Spleen (tissue), 11 donors: ENCODE measurements at regions not wholly inside any gene's neighbourhood (a gene's known extent, or its start where the extent isn't known, plus 50 kb on each side); places are given as distances from the start of the nearest gene placed in this dataset.

Experiments used
- DNase-seq: peaks from one replicate; pipeline ENCODE4 v3.0.0-alpha.2; 2020
- H3K27ac ChIP-seq, 8 donors: fragments of 200-600 bp; sonication (generic) in 7 of 8; 1 replicate in 4 of 8; 2 replicates in 4 of 8; pipeline versions ENCODE4 v1.5.0 to v1.8.0; 2016 to 2021; ENCODE audit warnings: inconsistent platforms in 4 of 8, mild to moderate bottlenecking in 4 of 8, moderate library complexity in 1 of 8
- H3K27me3 ChIP-seq, 7 donors: fragments of 200-600 bp; sonication (generic) in 6 of 7; replicated peaks in 1 of 7; 1 replicate in 4 of 7; 2 replicates in 3 of 7; pipeline versions ENCODE4 v1.5.0 to v1.8.0; 2016 to 2021; ENCODE audit warnings: inconsistent platforms in 3 of 7, mild to moderate bottlenecking in 1 of 7
- H3K36me3 ChIP-seq, 6 donors: fragments of 200-600 bp; sonication (generic) in 5 of 6; 1 replicate in 4 of 6; 2 replicates in 2 of 6; pipeline versions ENCODE4 v1.5.0 to v1.8.0; 2016 to 2021; ENCODE audit warnings: inconsistent platforms in 2 of 6
- H3K4me1 ChIP-seq, 6 donors: fragments of 200-600 bp; sonication (generic) in 5 of 6; 1 replicate in 3 of 6; 2 replicates in 3 of 6; pipeline versions ENCODE4 v1.5.0 to v1.8.0; 2016 to 2021; ENCODE audit warnings: inconsistent platforms in 3 of 6
- H3K4me3 ChIP-seq, 8 donors: fragments of 200-600 bp; sonication (generic) in 7 of 8; 1 replicate in 4 of 8; 2 replicates in 4 of 8; pipeline versions ENCODE4 v1.5.0 to v1.8.0; 2016 to 2021; ENCODE audit warnings: inconsistent platforms in 4 of 8, mild to moderate bottlenecking in 4 of 8, moderate library complexity in 2 of 8
- H3K9me3 ChIP-seq, 8 donors: fragments of 200-600 bp; sonication (generic) in 7 of 8; 1 replicate in 4 of 8; 2 replicates in 4 of 8; pipeline versions ENCODE4 v1.5.0 to v1.8.0; 2016 to 2021; ENCODE audit warnings: inconsistent platforms in 4 of 8
- POLR2A ChIP-seq, 3 donors: fragments of 450-650 bp; IDR thresholded peaks; one replicate each; pipeline ENCODE4 v1.5.1; 2017; ENCODE audit warnings: antibody characterized with exemption in 3 of 3, mild to moderate bottlenecking in 1 of 3
- POLR2AphosphoS5 ChIP-seq, 3 donors: sonication (generic); formaldehyde crosslinking; IDR thresholded peaks; one replicate each; pipeline ENCODE4 v1.5.1; 2017; ENCODE audit warnings: antibody characterized with exemption in 3 of 3
- WGBS, 5 donors: extraction: QIAGEN DNeasy Blood & Tissue Kit in 3 of 5; methylation state at CpG; one replicate each; pipeline versions ENCODE4 v1.1.5 to v1.1.7; 2013 to 2018; 5-methylcytosine and 5-hydroxymethylcytosine counted together
- intact Hi-C: fragments of 100-400 bp; cut with DNase I; formaldehyde crosslinking; loops from one replicate; pipeline ENCODE4 v1.15.0; 2023; ENCODE audit warnings: low total_unique reads
- TF ChIP-seq, protein P1 (sequence below), 11 experiments: fragments of 200-600 bp in 7 of 11; fragments of 450-650 bp in 4 of 11; sonication (generic) in 4 of 11; IDR thresholded peaks in 8 of 11; conservative IDR thresholded peaks in 3 of 11; 1 replicate in 7 of 11; 2 replicates in 4 of 11; pipeline versions ENCODE4 v1.4.0 to v1.8.0; 2016 to 2021; ENCODE audit warnings: antibody characterized with exemption in 11 of 11, inconsistent platforms in 4 of 11, mild to moderate bottlenecking in 1 of 11
- donor health status: healthy with polysubstance abuse.
- donor health status: DM: no; HTN: no; CAD: no; lungs with moderate emphysema.
- donor health status: DM: no; HTN: no; CAD: no.
- donor health status: Bipolar disorder and iron deficiency.
- donor health status: healthy.
- donor health status: DM: no; HTN: no; CAD: no.
- donor health status: DM: yes; HTN: yes; CAD: no.

DNA sequence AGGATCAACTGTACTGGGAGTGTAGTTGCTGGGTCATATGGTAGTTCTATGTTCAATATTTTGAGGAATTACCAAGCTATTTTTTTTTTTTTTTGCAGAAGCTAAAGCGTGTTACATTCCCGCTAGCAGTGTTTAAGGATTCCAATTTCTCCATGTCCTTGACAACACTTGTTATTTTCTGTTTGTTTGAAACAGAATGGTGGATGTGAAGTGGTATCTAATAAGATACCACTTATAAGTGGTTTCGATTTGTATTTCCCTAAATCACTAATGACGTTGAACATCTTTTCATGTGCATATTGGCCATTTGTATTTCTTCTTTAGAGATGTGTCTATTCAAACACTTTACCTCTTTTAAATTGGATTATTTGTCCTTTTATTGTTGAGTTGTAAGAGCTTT, 112.2 kb downstream of the DISP1 start:
- no peaks in the 10 kb centered on the region for H3K27me3 ChIP-seq
- TF ChIP-seq POLR2A (IDR thresholded peaks at IDR 0.05) = no peak
- TF ChIP-seq, protein P1, sequence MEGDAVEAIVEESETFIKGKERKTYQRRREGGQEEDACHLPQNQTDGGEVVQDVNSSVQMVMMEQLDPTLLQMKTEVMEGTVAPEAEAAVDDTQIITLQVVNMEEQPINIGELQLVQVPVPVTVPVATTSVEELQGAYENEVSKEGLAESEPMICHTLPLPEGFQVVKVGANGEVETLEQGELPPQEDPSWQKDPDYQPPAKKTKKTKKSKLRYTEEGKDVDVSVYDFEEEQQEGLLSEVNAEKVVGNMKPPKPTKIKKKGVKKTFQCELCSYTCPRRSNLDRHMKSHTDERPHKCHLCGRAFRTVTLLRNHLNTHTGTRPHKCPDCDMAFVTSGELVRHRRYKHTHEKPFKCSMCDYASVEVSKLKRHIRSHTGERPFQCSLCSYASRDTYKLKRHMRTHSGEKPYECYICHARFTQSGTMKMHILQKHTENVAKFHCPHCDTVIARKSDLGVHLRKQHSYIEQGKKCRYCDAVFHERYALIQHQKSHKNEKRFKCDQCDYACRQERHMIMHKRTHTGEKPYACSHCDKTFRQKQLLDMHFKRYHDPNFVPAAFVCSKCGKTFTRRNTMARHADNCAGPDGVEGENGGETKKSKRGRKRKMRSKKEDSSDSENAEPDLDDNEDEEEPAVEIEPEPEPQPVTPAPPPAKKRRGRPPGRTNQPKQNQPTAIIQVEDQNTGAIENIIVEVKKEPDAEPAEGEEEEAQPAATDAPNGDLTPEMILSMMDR (IDR thresholded peaks at IDR 0.05 in 8 of 11, conservative IDR thresholded peaks at IDR 0.05 in 3 of 11) = no peak
- no peak for TF ChIP-seq POLR2AphosphoS5 (IDR thresholded peaks at IDR 0.05)
- H3K4me3 ChIP-seq = no peak overlapping the region
- H3K4me1 ChIP-seq = peaks cover 0 to 41% (median 10%) of the 10 kb centered on the region in 6 donors
- H3K9me3 ChIP-seq = no peaks in the 10 kb centered on the region
- intact Hi-C loops = no loop called here
- no peaks in the 10 kb centered on the region for H3K36me3 ChIP-seq
- H3K27ac ChIP-seq = no peak overlapping the region
- 88 to 99% (median 92%) methylated on average over 4 of the region's 4 CpGs for WGBS, 5 donors
- DNase-seq = no peak

DNA sequence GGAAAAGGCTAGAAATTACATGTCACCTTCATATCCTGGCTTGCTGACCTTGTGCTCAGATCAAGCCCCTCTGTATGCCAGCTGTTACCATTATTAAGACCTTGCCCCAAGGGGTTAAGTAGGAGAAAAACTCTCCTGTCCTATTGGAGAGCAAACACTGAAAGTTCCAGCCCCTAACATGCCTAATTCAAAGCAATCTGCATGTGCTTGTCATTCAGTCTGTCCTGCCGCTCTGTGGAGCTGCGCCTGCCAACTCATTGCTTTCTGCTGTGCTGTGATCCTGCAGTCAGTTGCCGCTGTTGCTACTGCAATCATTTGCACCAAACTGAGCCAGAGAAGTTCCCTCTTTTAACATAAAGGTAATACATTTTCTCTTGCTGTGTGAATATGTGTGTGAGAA, 113.4 kb downstream of the DISP1 start:
- H3K27me3 ChIP-seq = no peaks in the 10 kb centered on the region
- TF ChIP-seq, protein P1 (IDR thresholded peaks at IDR 0.05 in 8 of 11, conservative IDR thresholded peaks at IDR 0.05 in 3 of 11) = no peak
- TF ChIP-seq POLR2AphosphoS5 (IDR thresholded peaks at IDR 0.05) (peak in 2 of 3 donors; percentile 81 to 89), POLR2A (IDR thresholded peaks at IDR 0.05) (peak in 1 of 3 donors; percentile 89)

DNA sequence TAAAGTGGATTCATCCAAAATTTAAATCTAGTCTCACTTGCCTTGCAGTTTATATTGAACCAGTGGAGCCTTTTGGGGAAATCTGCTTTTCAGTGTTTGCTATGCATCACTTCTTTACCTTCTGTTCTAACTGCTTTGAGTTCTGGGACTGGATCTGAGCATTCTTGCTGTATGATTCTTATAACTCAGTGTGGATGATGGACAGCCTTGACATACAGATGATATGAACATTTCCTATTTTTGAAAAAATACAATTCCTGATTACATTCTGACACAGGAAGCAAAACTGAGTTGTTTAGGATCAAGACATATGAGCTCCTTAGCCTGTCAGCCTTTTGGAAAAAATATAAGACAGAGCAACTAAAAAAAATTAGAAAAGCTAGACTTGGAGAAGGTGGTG, 115.2 kb downstream of the DISP1 start:
- Histone ChIP-seq H3K36me3 (no peaks in the 10 kb centered on the region), H3K4me3 (peak overlapping the region in 1 of 8 donors; percentile 56), H3K9me3 (no peaks in the 10 kb centered on the region), H3K27me3 (no peaks in the 10 kb centered on the region), H3K27ac (peak overlapping the region in 1 of 8 donors; percentile 21), H3K4me1 (peaks cover 0 to 27% (median 7%) of the 10 kb centered on the region in 6 donors)
- TF ChIP-seq POLR2AphosphoS5 (IDR thresholded peaks at IDR 0.05) (no peak), POLR2A (IDR thresholded peaks at IDR 0.05) (no peak)
- TF ChIP-seq, protein P1 (IDR thresholded peaks at IDR 0.05 in 8 of 11, conservative IDR thresholded peaks at IDR 0.05 in 3 of 11) = no peak
- intact Hi-C loops = no loop called here
- no peak for DNase-seq

More for the DNA sequence above, 113.4 kb downstream of the DISP1 start:
- Histone ChIP-seq H3K36me3 (no peaks in the 10 kb centered on the region), H3K9me3 (no peaks in the 10 kb centered on the region), H3K27ac (peak overlapping the region in 6 of 8 donors; percentile 1 to 57 (median 20)), H3K4me3 (peak overlapping the region in 5 of 8 donors; percentile 10 to 56 (median 20)), H3K4me1 (peaks cover 0 to 41% (median 10%) of the 10 kb centered on the region in 6 donors)
- peak; percentile 76 for DNase-seq
- intact Hi-C loops = no loop called here
- 45 to 83% (median 69%) methylated on average over 3 of the region's 3 CpGs for WGBS, 5 donors

DNA sequence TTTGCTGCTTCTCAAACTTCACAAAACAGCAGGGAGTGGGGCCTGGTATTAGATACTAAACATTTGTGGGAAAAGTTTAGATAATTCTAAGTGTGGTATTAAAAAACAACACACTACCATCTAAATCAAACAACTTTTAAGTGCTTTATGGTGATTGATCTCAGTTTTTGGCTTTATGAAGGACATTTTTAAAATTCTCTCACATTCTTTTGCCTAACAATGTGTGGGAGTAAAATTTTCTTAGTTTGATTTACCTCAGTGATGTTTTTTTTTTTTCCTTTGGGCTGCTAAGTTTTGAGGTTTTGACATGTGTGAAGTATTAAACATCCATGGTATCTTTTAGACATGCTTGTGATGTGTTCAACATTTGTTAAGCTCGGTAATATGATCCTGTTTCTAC, 116.2 kb downstream of the DISP1 start:
- H3K36me3 ChIP-seq = no peaks in the 10 kb centered on the region
- H3K9me3 ChIP-seq = no peaks in the 10 kb centered on the region
- TF ChIP-seq, protein P1 (IDR thresholded peaks at IDR 0.05 in 8 of 11, conservative IDR thresholded peaks at IDR 0.05 in 3 of 11) = no peak
- TF ChIP-seq POLR2AphosphoS5 (IDR thresholded peaks at IDR 0.05) = no peak
- H3K4me3 ChIP-seq = no peak overlapping the region
- peak overlapping the region in 1 of 8 donors; percentile 10 for H3K27ac ChIP-seq
- peaks cover 0 to 27% (median 7%) of the 10 kb centered on the region in 6 donors for H3K4me1 ChIP-seq
- no peak for DNase-seq
- intact Hi-C loops = no loop called here
- WGBS, 5 donors = 65 to 93% (median 81%) methylated on average over 1 of the region's 1 CpG
- no peaks in the 10 kb centered on the region for H3K27me3 ChIP-seq
